NCI-H2227 treated with DMSO at 0.1 percent for 48 hours (cell line): ENCODE measurements at regions not wholly inside any gene's neighbourhood (a gene's known extent, or its start where the extent isn't known, plus 50 kb on each side); places are given as distances from the start of the nearest gene placed in this dataset.
"Not testable (repeated sequence)": the region's sequence is repeated elsewhere in the genome, so short reads cannot be mapped to it uniquely, and the experiment has no call there.

Experiments
- DNase-seq: peaks from one replicate; lab custom pipeline; 2025; lab: John Stamatoyannopoulos, UW

DNA sequence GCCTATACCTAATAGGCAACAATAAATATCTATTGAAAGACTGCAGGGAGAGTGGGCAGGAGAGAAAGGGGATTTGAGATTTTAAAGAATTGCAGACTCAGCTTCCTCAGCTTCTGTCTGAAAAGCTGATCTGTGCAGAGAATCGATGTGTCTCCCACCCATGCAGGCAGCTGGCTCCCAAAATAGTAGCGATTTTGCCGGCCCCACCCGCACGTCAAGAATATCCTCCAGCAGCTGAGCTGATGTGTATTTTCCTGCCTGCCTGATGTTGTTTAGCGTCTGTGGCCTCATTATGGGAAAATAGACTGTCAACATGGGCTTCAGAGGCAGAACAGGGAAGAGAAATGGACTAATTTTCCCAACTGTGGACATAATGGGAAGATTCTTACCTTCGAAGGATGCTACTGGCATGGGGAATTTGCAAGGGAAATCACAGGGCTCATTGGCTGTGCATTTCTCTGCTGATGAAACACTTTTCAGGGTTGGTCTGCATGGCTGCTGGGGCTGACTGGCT, 699.8 kb downstream of the PTPRU start:
- DNase-seq, result no peak

DNA sequence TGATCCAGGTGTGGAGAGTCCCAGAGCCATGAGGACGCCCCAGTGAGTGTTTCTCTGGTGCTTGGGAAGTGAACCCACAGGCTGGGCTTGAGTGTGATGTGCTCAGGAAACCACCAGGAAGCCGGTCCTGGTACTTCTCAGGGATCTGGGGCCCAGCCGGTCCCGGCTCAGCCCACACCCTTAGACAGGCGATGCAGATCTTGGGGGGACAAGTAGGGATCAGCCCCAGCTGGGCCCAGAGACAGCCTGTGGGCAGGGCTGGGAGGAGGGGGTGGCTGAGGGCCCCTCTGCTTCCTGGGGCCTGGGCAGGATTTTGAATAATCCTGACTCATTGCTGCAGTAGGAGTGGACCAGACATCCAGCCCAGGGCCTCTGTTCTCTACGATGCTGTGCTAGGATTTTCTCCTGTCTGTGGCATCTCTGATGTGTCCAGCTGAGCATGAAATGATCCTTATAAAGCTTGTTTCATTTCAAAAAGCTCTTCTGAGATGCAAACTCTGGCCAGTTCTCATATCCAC, 698.0 kb downstream of the PTPRU start:
- no peak for DNase-seq

GRCh38 chr1:29933067-29933466, 696.7 kb downstream of the PTPRU start:
- DNase-seq, result no peak

DNA sequence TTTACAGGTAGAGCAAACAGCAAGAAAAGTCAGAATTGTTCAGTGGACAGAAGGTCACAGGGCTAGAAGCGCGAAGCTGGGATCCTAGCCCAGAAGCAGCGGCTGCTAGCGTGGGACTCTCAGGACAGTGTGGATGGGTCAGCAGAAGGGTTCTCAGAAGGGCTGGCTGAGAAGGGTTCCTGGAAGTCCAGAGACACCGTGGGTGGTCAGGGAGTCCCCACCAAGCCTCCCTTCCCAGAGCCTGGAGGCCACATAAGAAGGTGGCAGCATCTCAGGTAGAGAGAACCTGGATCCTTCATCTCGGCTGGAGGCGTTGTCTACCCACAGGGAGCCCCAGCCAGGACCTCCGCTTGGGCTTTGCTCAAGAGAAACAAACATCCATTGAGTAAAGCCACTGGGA, 696.3 kb downstream of the PTPRU start:
- no peak for DNase-seq

- DNase-seq, result no peak
These were observed 695.3 kb downstream of the PTPRU start for GRCh38 chr1:29931477-29932175.

DNA sequence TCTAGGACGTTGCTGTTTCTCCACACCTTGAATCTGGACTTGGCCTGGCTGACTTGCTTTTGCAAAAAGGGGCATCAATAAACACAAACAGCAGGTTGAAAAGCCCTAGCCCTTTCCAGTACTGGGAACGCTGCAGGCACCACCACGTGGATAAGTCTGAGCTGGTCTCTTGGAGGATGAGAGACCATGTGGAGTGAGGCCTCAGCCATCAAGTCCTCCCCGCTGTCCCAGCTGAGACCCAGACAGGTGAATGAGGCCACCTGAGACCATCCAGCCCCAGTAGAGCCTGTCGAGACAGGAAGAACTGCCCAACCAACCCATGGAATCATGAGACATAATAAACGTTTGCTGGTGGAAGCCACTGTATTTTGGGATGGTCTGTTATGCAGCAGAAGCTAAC, 688.7 kb downstream of the PTPRU start:
- no peak for DNase-seq

GRCh38 chr1:29924017-29924431, 687.7 kb downstream of the PTPRU start:
- no peak for DNase-seq

GRCh38 chr1:29921741-29922140, 685.4 kb downstream of the PTPRU start:
- DNase-seq, result no peak

DNA sequence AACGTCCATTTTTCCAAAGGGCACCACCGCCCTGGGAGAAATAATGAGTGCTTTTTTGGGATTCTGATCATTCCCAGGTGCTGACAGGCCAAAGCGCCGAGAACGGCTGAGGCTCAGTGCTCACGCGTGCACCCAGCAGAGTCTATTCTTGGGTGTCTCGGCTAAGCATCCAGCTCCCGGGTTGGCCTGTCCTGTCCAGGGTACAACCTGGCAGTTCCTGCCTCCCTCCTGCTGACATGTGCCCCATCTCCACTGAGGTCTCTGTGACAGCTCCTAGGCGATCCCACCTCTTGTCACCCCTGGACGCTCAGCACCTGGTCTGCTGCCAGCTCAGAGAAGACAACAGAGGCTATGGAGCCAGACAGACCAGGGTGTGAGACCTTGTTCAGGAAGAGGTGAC, 684.5 kb downstream of the PTPRU start:
- DNase-seq, result no peak

DNA sequence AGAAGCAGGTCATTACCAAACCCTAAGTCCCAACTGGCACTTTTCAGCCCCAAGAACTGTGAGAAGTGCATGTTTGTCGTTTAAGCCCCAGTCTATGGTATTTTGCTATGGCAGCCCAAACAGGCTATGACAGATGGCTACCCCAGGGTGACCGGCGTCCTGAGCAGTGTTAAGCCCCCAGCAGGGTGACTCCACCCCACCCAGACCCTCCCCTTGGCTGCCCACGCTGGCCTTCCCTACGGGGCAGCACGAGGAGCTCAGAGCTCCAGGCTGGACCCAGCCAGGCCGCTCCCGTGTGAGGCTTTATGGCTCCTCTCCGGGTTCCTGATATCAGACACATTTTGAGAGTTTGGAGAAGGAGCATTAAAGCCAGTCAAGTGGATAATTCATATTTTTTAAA, 684.0 kb downstream of the PTPRU start:
- no peak for DNase-seq

DNA sequence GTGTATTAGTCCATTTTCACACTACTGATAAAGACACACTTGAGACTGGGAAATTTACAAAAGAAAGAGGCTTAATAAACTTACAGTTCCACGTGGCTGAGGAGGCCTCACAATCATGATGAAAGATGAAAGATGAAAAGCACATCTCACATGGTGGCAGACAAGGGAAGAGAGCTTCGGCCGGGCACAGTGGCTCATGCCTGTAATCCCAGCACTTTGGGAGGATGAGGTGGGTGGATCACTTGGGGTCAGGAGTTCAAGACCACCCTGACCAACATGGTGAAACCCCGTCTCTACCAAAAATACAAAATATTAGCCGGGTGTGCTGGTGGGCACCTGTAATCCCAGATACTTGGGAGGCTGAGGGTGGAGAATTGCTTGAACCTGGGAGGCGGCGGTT, 682.7 kb downstream of the PTPRU start:
- DNase-seq, result not testable (repeated sequence)

DNA sequence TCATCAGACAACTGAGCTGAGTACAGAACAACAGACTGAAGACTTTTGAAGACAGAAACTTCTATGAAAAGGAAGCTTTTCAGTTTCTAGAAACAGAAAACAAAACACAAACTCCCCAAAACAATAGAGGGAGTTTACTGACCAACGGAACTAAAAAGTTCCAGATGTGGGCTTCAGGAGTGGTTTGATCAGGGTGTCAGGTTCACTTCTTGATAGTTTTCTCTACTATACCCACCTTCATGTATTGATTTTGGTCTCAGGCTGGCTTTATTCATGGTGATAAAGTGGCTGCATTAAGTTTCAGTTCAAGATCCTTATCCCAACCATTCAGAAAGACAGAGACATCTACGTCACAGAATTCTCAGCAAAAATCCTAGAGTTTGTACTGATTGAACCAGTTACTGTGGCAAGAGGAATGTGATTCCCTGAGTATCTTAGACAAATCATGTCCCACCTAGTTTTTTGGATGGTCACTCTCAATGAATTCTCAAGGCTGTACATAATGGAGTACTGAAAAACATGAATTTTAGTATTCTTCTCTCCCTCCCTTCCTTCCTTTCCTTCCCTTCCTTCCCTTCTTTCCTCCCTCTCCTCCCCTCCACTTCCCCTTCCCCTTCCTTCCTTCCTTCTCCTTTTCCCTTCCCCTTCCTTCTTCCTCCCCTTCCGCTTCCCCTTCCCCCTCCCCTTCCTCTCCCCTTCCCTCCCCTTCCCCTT, 680.5 kb downstream of the PTPRU start:
- DNase-seq, result no peak

DNA sequence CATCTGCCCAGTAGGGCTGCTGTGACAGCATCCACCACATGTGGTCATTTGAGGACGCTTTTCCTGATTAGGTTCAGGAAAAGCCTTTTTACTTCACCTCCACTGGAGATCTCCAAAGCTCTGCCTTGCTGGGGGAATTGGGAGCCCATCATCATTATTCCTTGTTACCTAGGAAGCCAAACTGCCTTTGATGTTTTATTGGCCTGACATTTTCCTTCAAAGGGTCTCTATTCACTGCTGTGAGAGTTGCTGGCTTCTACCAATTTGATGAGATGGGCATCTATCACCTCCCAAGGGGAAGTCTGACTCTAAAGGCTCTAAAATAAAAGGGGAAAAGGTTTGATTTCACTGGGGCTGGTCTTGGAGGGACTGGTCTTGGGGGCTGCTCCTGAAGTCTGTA, 678.6 kb downstream of the PTPRU start:
- DNase-seq, result no peak

GRCh38 chr1:29912425-29912824, 676.1 kb downstream of the PTPRU start:
- no peak for DNase-seq

DNA sequence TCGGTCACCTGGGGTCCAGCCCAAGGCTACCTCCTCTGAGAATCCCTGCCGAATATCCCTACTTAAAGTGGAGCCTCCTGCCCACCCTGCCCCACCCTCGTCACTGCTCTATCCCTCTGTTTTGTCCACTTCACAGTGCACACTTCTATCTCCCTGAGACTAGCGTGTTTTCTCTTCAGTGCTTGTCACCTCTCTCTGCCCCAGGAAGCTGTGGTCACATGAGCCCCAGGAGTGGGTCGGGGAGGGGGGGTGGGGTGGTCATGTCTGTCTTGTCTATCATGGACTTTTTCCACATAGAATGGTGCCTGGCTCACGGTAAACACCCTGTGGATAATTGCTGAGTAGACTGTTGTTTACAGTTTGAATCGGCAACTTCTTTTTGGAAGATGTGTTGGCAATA, 673.6 kb downstream of the PTPRU start:
- no peak for DNase-seq

- DNase-seq, result no peak
These were observed 671.3 kb downstream of the PTPRU start for GRCh38 chr1:29907596-29907995.

DNA sequence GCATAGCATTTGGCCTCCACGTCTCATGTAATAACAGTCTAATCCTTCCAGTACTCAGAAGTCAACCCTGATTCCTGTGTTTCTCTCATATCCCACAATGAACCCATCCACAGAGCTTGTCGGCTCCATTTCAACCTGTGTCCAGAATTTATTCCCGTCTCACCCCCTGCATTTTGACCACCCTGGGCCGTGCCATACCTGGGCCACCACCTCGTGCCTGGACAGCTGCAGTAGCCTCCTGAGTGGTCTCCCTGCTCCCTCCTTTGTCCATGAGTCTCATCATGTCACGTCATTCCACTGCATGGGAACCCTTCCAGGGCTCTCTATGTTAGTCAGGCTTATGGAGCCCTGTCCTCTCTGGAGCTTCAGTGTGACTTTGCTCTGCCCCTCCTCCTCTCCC, 670.6 kb downstream of the PTPRU start:
- no peak for DNase-seq

DNA sequence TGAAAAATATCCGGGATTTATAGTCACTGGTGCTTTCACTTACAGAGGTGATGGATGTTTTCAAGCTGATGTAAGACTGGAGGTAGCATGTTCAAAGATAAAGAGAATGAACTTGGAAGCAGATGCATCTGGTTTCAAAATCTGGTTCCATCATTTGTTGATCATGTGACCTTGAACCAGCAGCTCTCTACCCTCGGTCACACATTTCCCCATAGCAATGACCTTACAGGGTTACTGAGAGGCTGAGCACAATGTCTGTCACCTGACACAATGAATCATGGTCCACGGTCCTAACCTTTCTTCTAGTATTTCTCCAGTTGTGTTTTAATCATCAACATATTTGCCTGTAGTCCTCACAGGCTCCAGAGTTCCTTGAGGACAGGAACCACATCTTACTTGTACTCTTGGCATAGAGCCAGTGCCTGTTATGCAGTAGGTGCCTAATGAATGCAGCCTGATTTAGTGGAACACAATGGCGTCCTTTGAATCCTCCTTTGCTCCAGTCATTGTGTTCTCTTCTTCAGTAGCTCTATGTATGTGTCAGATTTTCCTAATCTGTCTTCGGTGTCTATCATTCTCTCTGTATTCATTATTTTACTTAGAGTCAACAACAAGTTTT, 667.3 kb downstream of the PTPRU start:
- DNase-seq, result no peak

DNA sequence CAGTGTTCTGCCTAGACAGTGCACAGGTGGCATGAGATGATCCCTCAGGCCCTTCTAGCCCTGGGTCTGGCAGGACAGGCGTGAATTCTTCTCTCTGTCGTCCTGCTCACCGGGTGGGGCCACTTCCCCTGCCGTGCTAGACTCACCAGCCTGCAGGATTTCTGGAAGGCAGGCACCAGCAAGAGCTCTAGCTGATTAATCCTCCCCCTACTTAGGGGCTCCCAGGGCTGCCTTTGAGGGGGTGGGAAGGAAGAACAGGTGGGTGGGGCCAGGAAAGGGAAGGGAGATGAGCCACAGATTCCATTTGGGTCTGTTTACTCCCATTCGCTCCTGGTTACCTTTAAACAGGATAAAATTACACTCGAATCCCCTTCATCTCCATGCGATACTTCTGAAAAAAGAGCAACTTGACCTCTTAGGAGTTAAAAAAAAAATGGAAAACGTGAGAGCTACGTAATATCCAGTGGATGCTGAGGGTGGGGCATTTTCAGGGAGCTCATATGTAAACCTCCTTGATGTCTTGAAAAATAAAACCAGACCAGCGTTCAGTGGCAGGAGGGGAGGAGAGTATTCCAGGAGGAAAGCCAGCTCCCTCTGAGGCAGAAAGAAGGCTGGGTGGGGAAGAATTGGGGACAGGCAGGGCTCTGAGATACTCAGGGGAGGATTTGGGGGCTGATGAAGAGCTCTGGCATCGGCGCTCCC, 665.5 kb downstream of the PTPRU start:
- peak; percentile 74 for DNase-seq

DNA sequence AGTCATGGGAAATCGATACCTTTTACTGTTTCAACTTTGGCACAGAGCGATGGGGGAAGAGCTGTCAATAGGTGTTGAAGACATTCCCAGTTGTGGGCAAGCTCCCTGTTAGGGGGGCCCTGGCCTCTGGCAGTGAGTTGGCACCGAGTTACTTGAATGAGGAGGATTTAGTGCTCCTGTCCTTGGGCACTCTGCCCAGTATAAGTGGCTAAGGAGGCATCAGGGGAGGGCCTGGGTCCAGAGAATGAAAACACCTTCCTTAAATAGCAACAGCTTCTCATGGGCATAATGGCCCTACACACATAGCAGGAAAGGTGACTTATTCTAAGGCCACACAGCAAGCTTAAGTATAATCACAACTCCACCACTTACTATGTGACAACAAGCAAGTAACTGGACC, 664.4 kb downstream of the PTPRU start:
- DNase-seq, result no peak

GRCh38 chr1:29900104-29900679, 663.9 kb downstream of the PTPRU start:
- DNase-seq, result no peak
